ENCODE measurements at regions not wholly inside any gene's neighbourhood (a gene's known extent, or its start where the extent isn't known, plus 50 kb on each side); places are given as distances from the start of the nearest gene placed in this dataset.

GRCh38 chr13:50598338-50598737 lies 245.2 kb downstream of the DLEU7 start:
- Mint-ChIP-seq H3K27ac (peak overlapping the region in 2 of 3 donors; percentile 8 to 14), H3K9me3 (no peaks in the 10 kb centered on the region), H3K4me3 (peak overlapping the region in 2 of 4 donors; percentile 67 to 74), H3K4me1 (peaks cover 39 to 56% (median 55%) of the 10 kb centered on the region in 3 donors), H3K36me3 (peaks cover 3% of the 10 kb centered on the region), H3K27me3 (no peaks in the 10 kb centered on the region)

GRCh38 chr13:50599046-50599445 lies 244.4 kb downstream of the DLEU7 start:
- Mint-ChIP-seq H3K27me3 (no peaks in the 10 kb centered on the region), H3K36me3 (peaks cover 3% of the 10 kb centered on the region), H3K4me3 (peak overlapping the region in 2 of 4 donors; percentile 18 to 48), H3K4me1 (peaks cover 36 to 53% (median 50%) of the 10 kb centered on the region in 3 donors), H3K9me3 (no peaks in the 10 kb centered on the region), H3K27ac (peak overlapping the region in 1 of 3 donors; percentile 11)

GRCh38 chr13:50599927-50600326 lies 243.6 kb downstream of the DLEU7 start:
- Mint-ChIP-seq H3K9me3 (no peaks in the 10 kb centered on the region), H3K4me1 (peaks cover 31 to 48% (median 45%) of the 10 kb centered on the region in 3 donors), H3K36me3 (peaks cover 3% of the 10 kb centered on the region), H3K27ac (no peak overlapping the region), H3K27me3 (no peaks in the 10 kb centered on the region), H3K4me3 (peak overlapping the region in 2 of 4 donors; percentile 2 to 18)

GRCh38 chr13:50608370-50608769 lies 235.1 kb downstream of the DLEU7 start:
- H3K4me3 Mint-ChIP-seq, result no peak overlapping the region
- H3K36me3 Mint-ChIP-seq, result no peaks in the 10 kb centered on the region
- peaks cover 2% of the 10 kb centered on the region for H3K27me3 Mint-ChIP-seq
- H3K4me1 Mint-ChIP-seq, result peaks cover 6 to 12% (median 7%) of the 10 kb centered on the region in 3 donors
- no peak overlapping the region for H3K27ac Mint-ChIP-seq
- no peaks in the 10 kb centered on the region for H3K9me3 Mint-ChIP-seq

GRCh38 chr13:50609011-50609410 lies 234.5 kb downstream of the DLEU7 start:
- Mint-ChIP-seq H3K9me3 (no peaks in the 10 kb centered on the region), H3K27me3 (peaks cover 2% of the 10 kb centered on the region), H3K4me3 (no peak overlapping the region), H3K36me3 (no peaks in the 10 kb centered on the region), H3K4me1 (peaks cover 6 to 10% (median 7%) of the 10 kb centered on the region in 3 donors), H3K27ac (no peak overlapping the region)

GRCh38 chr13:50610238-50610637 lies 233.3 kb downstream of the DLEU7 start:
- H3K27me3 Mint-ChIP-seq, result peaks cover 2% of the 10 kb centered on the region
- H3K4me3 Mint-ChIP-seq, result no peak overlapping the region
- H3K27ac Mint-ChIP-seq, result no peak overlapping the region
- no peaks in the 10 kb centered on the region for H3K9me3 Mint-ChIP-seq
- no peaks in the 10 kb centered on the region for H3K36me3 Mint-ChIP-seq
- peaks cover 6 to 10% (median 7%) of the 10 kb centered on the region in 3 donors for H3K4me1 Mint-ChIP-seq

- Mint-ChIP-seq H3K27ac (no peak overlapping the region), H3K4me1 (peaks cover 6 to 10% (median 7%) of the 10 kb centered on the region in 3 donors), H3K4me3 (peak overlapping the region in 1 of 4 donors; percentile 50), H3K36me3 (no peaks in the 10 kb centered on the region), H3K27me3 (peaks cover 2% of the 10 kb centered on the region), H3K9me3 (no peaks in the 10 kb centered on the region)
Measured at GRCh38 chr13:50611117-50611781, 232.2 kb downstream of the DLEU7 start.

GRCh38 chr13:50612717-50613116 lies 230.8 kb downstream of the DLEU7 start:
- no peaks in the 10 kb centered on the region for H3K9me3 Mint-ChIP-seq
- peaks cover 2% of the 10 kb centered on the region for H3K27me3 Mint-ChIP-seq
- no peaks in the 10 kb centered on the region for H3K36me3 Mint-ChIP-seq
- no peak overlapping the region for H3K27ac Mint-ChIP-seq
- peaks cover 11 to 20% (median 12%) of the 10 kb centered on the region in 3 donors for H3K4me1 Mint-ChIP-seq
- no peak overlapping the region for H3K4me3 Mint-ChIP-seq

- no peaks in the 10 kb centered on the region for H3K36me3 Mint-ChIP-seq
- no peak overlapping the region for H3K4me3 Mint-ChIP-seq
- H3K27ac Mint-ChIP-seq, result no peak overlapping the region
- H3K9me3 Mint-ChIP-seq, result no peaks in the 10 kb centered on the region
- peaks cover 2% of the 10 kb centered on the region for H3K27me3 Mint-ChIP-seq
- peaks cover 13 to 20% (median 13%) of the 10 kb centered on the region in 3 donors for H3K4me1 Mint-ChIP-seq
Measured at GRCh38 chr13:50613356-50613831, 230.1 kb downstream of the DLEU7 start.

- Mint-ChIP-seq H3K27ac (no peak overlapping the region), H3K36me3 (no peaks in the 10 kb centered on the region), H3K27me3 (no peaks in the 10 kb centered on the region), H3K4me1 (peaks cover 7 to 20% (median 13%) of the 10 kb centered on the region in 3 donors), H3K9me3 (no peaks in the 10 kb centered on the region), H3K4me3 (no peak overlapping the region)
Measured at GRCh38 chr13:50615234-50615633, 228.3 kb downstream of the DLEU7 start.

- Mint-ChIP-seq H3K27me3 (no peaks in the 10 kb centered on the region), H3K9me3 (no peaks in the 10 kb centered on the region), H3K4me3 (no peak overlapping the region), H3K4me1 (peaks cover 6 to 26% (median 15%) of the 10 kb centered on the region in 3 donors), H3K27ac (no peak overlapping the region), H3K36me3 (no peaks in the 10 kb centered on the region)
Measured at GRCh38 chr13:50616101-50616500, 227.4 kb downstream of the DLEU7 start.

GRCh38 chr13:50617134-50617721 lies 226.3 kb downstream of the DLEU7 start:
- no peaks in the 10 kb centered on the region for H3K36me3 Mint-ChIP-seq
- no peaks in the 10 kb centered on the region for H3K9me3 Mint-ChIP-seq
- H3K27me3 Mint-ChIP-seq, result no peaks in the 10 kb centered on the region
- H3K27ac Mint-ChIP-seq, result peak overlapping the region in 1 of 3 donors; percentile 50
- H3K4me1 Mint-ChIP-seq, result peaks cover 6 to 24% (median 11%) of the 10 kb centered on the region in 3 donors
- H3K4me3 Mint-ChIP-seq, result no peak overlapping the region

- Mint-ChIP-seq H3K36me3 (no peaks in the 10 kb centered on the region), H3K27me3 (no peaks in the 10 kb centered on the region), H3K9me3 (no peaks in the 10 kb centered on the region), H3K4me1 (peaks cover 6 to 21% (median 8%) of the 10 kb centered on the region in 3 donors), H3K27ac (no peak overlapping the region), H3K4me3 (no peak overlapping the region)
Measured at GRCh38 chr13:50618206-50618605, 225.3 kb downstream of the DLEU7 start.

GRCh38 chr13:50626101-50626547 lies 217.4 kb downstream of the DLEU7 start:
- no peak overlapping the region for H3K4me3 Mint-ChIP-seq
- peaks cover 0 to 4% (median 1%) of the 10 kb centered on the region in 3 donors for H3K9me3 Mint-ChIP-seq
- H3K4me1 Mint-ChIP-seq, result peaks cover 0 to 7% (median 0%) of the 10 kb centered on the region in 3 donors
- no peaks in the 10 kb centered on the region for H3K27me3 Mint-ChIP-seq
- peak overlapping the region in 1 of 3 donors; percentile 23 for H3K27ac Mint-ChIP-seq
- H3K36me3 Mint-ChIP-seq, result no peaks in the 10 kb centered on the region

GRCh38 chr13:50627111-50627510 lies 216.4 kb downstream of the DLEU7 start:
- Mint-ChIP-seq H3K27me3 (no peaks in the 10 kb centered on the region), H3K36me3 (no peaks in the 10 kb centered on the region), H3K4me3 (no peak overlapping the region), H3K27ac (no peak overlapping the region), H3K9me3 (peaks cover 0 to 4% (median 1%) of the 10 kb centered on the region in 3 donors), H3K4me1 (peaks cover 0 to 4% (median 0%) of the 10 kb centered on the region in 3 donors)
